Thyroid gland (tissue), 4 donors: ENCODE measurements at regions not wholly inside any gene's neighbourhood (a gene's known extent, or its start where the extent isn't known, plus 50 kb on each side); places are given as distances from the start of the nearest gene placed in this dataset.

Experiments
- CTCF ChIP-seq, 6 experiments: fragments of 200-600 bp in 3 of 6; fragments of 450-650 bp in 3 of 6; sonication (generic) in 3 of 6; IDR thresholded peaks; one replicate each; pipeline ENCODE4 v1.5.1; 2016 to 2019; ENCODE audit warnings: antibody characterized with exemption in 6 of 6, mild to moderate bottlenecking in 2 of 6, inconsistent platforms in 1 of 6, moderate library complexity in 1 of 6
- POLR2A ChIP-seq, 2 donors: fragments of 450-650 bp; IDR thresholded peaks; one replicate each; pipeline ENCODE4 v1.6.1; 2017; ENCODE audit warnings: antibody characterized with exemption in 2 of 2, mild to moderate bottlenecking in 2 of 2, moderate library complexity in 1 of 2

- no peak for TF ChIP-seq CTCF (IDR thresholded peaks at IDR 0.05)
- no peak for TF ChIP-seq POLR2A (IDR thresholded peaks at IDR 0.05)
Observed at GRCh38 chr4:144313370-144313769, 172.9 kb upstream of the GYPA start.
